H54 (cell line): ENCODE measurements at regions not wholly inside any gene's neighbourhood (a gene's known extent, or its start where the extent isn't known, plus 50 kb on each side); places are given as distances from the start of the nearest gene placed in this dataset.

Experiments
- DNase-seq: peaks from one replicate; pipeline ENCODE4 v3.0.0; 2011; ENCODE audit warnings: low spot score, mixed read lengths; ENCODE audit not compliant: insufficient read length
- FAIRE-seq: peaks from 3 replicates; lab custom pipeline; 2011; peaks lifted over from hg19 to GRCh38; lab: Jason Lieb, UNC
- POLR2A ChIP-seq: IDR thresholded peaks from 2 replicates; pipeline ENCODE4 v1.6.1; 2011; ENCODE audit warnings: low read depth, mild to moderate bottlenecking, low read length

GRCh38 chr20:11217326-11218172 lies 543.8 kb upstream of the JAG1 start:
- DNase-seq = no peak
- no peak for FAIRE-seq
- TF ChIP-seq POLR2A = no peak

DNA sequence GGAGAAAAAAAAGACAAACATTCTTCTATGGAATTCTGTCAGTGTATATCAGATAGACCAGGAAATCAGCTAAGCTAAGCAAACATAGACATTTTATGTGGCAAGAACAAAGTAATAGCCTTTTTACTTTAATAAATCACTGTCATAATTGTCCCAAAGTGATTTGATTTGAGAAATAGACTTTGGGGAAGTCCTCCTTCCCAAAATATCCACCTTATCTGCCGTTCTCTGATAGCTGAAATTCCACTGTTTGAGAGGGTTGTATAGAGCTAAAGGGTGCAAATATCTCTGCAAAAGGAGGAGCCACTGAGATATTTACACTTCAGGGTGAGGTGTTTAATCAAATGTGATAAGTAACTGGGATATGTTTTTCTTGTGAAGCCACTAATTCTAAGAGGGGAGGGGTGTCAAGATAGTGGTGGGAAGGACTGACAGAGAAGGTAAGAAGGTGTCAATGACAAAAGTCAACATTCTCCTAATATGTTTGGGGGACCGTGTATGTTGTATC lies 544.4 kb upstream of the JAG1 start:
- FAIRE-seq (no peak), DNase-seq (no peak)
- no peak for TF ChIP-seq POLR2A

GRCh38 chr20:11219192-11219591 lies 545.4 kb upstream of the JAG1 start:
- no peak for TF ChIP-seq POLR2A
- no peak for DNase-seq
- FAIRE-seq = no peak

- FAIRE-seq = no peak
- no peak for DNase-seq
- no peak for TF ChIP-seq POLR2A
Observed at GRCh38 chr20:11221046-11221445, 547.2 kb upstream of the JAG1 start.

GRCh38 chr20:11222243-11222642 lies 548.4 kb upstream of the JAG1 start:
- TF ChIP-seq POLR2A = no peak
- no peak for FAIRE-seq
- DNase-seq = no peak

DNA sequence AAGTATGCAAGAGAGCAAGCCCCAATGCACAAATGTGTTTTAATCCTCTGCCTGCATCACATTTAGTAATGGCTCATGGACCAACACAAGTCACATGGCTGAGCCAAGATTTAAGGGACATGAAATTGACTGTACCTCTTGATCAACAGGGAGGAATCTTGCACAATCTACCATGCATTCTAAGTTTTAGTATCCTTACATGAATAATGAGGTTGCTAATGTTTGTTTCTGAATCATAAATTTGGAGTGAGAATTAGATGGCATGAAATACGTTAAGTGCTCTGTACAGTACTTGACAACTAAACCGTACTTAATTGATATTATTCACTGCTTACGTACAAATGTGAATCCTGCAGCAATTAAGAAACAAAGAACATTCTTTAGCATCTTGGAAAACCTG lies 553.8 kb upstream of the JAG1 start:
- FAIRE-seq = no peak
- no peak for TF ChIP-seq POLR2A
- DNase-seq = no peak

DNA sequence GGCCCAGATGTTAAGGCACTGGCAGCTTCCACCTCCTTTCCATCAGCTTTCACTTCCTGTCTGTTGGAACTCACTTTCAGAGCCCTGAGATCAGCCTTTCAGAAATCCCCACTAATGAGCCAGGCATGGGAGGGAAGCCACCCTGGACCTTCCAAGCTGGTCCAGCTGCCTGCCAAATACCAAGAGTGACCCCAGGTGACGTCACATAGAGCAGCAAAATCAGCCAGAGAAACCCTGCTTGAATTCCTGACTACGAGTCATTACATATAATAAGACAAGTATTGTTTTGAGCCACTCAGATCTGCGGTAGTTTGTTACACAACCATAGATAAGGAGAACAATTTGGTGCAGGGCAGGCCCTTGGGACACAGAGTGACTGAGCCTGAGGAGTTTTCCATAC lies 556.0 kb upstream of the JAG1 start:
- FAIRE-seq (peak; percentile 6), DNase-seq (peak; percentile 37)
- TF ChIP-seq POLR2A = no peak

DNA sequence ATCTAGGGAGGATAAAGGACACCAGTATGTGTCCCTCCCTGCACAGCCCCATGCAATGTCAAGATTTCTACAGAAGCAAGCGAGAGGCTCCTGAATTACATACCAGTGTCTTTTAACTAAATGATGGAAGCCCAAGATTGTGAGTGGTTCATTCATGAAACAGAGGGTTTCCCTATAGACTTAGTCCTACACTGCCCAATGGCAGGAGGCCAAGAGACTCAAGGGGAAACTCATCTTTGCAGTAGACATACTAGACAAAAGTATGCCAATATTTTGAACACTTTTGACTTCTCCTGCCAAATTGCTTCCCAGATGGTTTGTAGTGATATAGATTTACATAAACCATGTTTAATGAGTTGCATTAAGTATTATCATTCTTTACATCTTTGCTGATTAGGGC lies 557.2 kb upstream of the JAG1 start:
- FAIRE-seq (no peak), DNase-seq (no peak)
- no peak for TF ChIP-seq POLR2A

DNA sequence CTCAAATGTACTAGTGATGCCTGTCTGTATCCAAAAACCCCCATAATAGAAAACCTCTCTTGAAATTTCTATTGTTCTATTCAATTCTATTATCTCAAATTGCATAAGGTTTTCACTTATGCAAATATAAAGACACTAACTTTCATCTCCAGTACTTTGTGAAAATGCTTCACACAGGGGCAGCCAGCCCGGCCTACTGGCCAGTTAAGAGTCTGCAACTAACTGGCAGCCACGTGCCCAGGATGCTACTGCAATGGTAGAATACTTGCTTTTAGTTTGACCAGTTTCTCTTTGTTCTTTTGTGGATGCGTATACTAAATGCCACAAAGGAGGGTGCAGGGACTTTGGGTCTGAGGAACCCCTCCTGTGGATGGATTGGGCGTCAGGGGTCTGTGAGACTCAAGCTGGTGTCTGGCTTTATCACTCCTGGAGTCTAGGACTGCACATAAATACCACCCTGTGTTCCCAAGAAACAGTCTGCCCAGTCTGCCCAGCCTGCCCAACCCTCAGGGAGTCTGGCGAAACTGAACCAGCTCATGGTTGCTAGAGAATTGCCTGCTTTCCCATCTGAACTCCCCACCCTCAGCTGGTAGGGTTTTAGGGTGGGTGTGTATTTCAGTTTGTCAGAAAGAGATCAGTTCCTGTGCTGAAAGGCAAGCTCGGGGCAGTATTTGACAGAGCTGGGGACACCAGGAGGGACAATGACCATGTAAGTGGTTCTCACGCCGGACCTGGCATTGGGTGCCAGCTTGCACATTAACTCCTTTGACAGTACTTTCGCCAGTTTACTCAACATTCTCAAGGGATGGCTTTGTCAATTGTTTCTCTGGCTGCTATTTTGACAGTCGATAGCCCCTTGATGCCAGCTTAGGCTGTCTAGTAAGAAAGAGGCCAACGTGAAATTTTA lies 558.2 kb upstream of the JAG1 start:
- TF ChIP-seq POLR2A = no peak
- FAIRE-seq = no peak
- DNase-seq = no peak

DNA sequence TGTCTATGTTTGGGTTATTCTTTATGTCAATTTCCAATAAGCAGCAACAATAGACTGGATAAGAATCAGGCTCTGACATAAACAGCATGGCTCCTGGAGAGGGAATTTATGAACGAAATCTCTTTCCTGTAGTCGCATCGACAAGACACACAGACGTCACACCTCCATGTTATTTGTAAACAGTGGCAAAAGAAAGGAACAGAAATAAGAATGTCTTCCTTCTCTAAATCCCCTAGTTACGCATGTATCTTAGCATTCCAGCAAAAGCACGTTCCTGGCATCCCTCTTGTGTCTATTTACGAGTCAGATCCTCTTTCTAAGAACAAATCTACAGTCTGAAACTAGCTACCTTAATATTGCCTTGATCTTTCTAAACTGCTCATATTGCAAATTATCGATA lies 559.1 kb upstream of the JAG1 start:
- TF ChIP-seq POLR2A = no peak
- DNase-seq = no peak
- no peak for FAIRE-seq

DNA sequence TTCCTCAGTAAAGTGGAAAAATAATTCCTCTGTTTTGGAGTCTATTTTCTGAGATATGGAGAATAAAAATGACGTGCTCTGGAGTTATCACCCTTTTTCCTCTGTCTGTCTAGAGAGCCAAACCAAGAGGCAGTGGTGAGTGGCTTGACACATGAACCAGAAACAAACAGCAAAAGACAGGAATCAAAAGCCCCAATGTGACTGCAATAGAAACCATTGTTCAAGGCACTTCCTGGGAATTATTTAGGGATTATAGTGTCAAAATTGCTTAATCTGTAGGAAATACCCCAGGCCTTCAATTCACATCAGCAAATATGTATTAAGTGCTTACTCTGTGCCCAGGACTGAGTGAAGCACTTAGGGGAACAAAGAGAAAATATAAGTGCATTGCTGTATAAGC lies 560.4 kb upstream of the JAG1 start:
- TF ChIP-seq POLR2A = no peak
- FAIRE-seq = no peak
- DNase-seq = no peak

DNA sequence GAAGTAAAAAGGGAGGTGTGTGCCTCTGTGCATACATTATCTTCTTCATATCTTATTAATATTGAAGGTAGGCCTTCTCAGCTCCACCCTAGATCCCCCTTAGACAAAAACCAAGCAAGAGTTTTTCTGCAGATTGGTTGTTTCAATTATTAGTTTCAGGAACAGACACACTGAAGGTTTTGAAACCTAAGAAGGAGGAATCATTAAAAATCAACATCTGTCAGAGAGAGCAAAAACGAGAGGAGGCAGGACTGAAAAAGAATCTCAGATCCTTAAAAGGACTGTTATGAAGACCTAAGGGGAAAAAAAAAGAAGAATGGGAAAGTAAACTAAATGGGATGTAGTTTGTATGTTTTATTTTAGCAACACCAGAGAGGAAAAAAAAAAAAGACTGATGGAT lies 560.8 kb upstream of the JAG1 start:
- TF ChIP-seq POLR2A = no peak
- DNase-seq = no peak

DNA sequence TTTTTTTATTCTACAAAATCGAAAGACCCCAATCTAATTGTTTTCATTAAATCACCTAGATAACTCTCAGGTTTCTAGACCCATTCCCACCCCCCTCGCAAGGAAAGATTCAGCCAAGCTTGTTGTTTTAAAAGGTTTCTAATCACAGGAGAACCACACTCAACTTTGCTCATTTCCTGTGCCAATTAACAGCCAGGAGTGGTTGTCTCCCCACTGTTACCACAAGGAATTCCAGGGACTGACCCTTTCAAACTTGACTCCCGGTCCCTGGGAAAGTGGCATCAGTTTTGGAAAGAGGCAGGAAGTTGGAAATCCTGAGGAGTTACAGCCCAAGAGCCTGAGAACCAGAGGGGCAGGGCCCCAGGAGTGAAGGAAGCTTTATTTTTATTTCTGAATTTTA lies 561.3 kb upstream of the JAG1 start:
- DNase-seq (peak; percentile 4), FAIRE-seq (no peak)
- no peak for TF ChIP-seq POLR2A

More for the DNA sequence above, 560.8 kb upstream of the JAG1 start:
- FAIRE-seq = no peak

GRCh38 chr20:11242320-11242719 lies 568.5 kb upstream of the JAG1 start:
- no peak for FAIRE-seq
- DNase-seq = no peak
- TF ChIP-seq POLR2A = no peak
